PC-9 (cell line): ENCODE measurements at regions not wholly inside any gene's neighbourhood (a gene's known extent, or its start where the extent isn't known, plus 50 kb on each side); places are given as distances from the start of the nearest gene placed in this dataset.

ENCODE experiments used
- BruUV-seq: library from RNA; stranded (reverse); fragments of 400-500 nt; replicated peaks from 2 replicates; lab custom pipeline; 2021; lab: Mats Ljungman, UMichigan
- CTCF ChIA-PET: fragments of 300-600 bp; sonication (Branson Sonifier 250); formaldehyde crosslinking; loops from one replicate; lab custom pipeline; 2022; ENCODE audit warnings: antibody characterized with exemption; lab: Charles Lee
- POLR2A ChIA-PET: fragments of 300-600 bp; sonication (Branson Sonifier 250); formaldehyde crosslinking; loops from one replicate; lab custom pipeline; 2022; ENCODE audit warnings: antibody characterized with exemption; ENCODE audit not compliant: unreplicated experiment; lab: Charles Lee
- DNase-seq, 2 experiments: peaks; one replicate each; pipeline versions ENCODE4 v3.0.0 to v3.0.0-alpha.2; 2015 to 2022; ENCODE audit warnings: mixed read lengths in 1 of 2
- H2AFZ ChIP-seq: fragments of 200-600 bp; sonication (generic); 2 replicates; pipeline ENCODE4 v1.8.1; 2017; ENCODE audit warnings: antibody characterized with exemption
- H3F3A ChIP-seq: fragments of 200-600 bp; sonication (generic); 2 replicates; pipeline ENCODE4 v1.8.1; 2017; ENCODE audit warnings: antibody characterized with exemption, mild to moderate bottlenecking, low read depth; ENCODE audit not compliant: insufficient read depth
- H3K27ac ChIP-seq: fragments of 200-600 bp; sonication (generic); 2 replicates; pipeline ENCODE4 v1.6.1; 2016; ENCODE audit warnings: mixed run types
- H3K27me3 ChIP-seq: fragments of 200-600 bp; sonication (generic); 2 replicates; pipeline ENCODE4 v1.6.1; 2016; ENCODE audit warnings: low read depth, mixed run types; ENCODE audit not compliant: insufficient read depth
- H3K36me3 ChIP-seq: fragments of 200-600 bp; sonication (generic); 2 replicates; pipeline ENCODE4 v1.6.1; 2016; ENCODE audit warnings: low read depth, mixed run types
- H3K4me1 ChIP-seq: fragments of 200-600 bp; sonication (generic); replicated peaks from 2 replicates; pipeline ENCODE4 v1.6.1; 2016; ENCODE audit warnings: mixed run types; ENCODE audit not compliant: insufficient read depth
- H3K4me2 ChIP-seq: fragments of 200-600 bp; sonication (generic); 2 replicates; pipeline ENCODE4 v1.6.1; 2017; ENCODE audit warnings: mixed run types
- H3K4me3 ChIP-seq: fragments of 200-600 bp; sonication (generic); 2 replicates; pipeline ENCODE4 v1.6.1; 2016; ENCODE audit warnings: mixed run types
- H3K79me2 ChIP-seq: fragments of 200-600 bp; sonication (generic); 2 replicates; pipeline ENCODE4 v1.6.1; 2017; ENCODE audit warnings: low read depth, mixed run types
- H3K9me2 ChIP-seq: fragments of 200-600 bp; sonication (generic); 2 replicates; pipeline ENCODE4 v1.8.1; 2017; ENCODE audit warnings: mild to moderate bottlenecking; ENCODE audit not compliant: insufficient read depth
- H3K9me3 ChIP-seq: fragments of 200-600 bp; sonication (generic); 2 replicates; pipeline ENCODE4 v1.8.1; 2016; ENCODE audit warnings: low read depth; ENCODE audit not compliant: insufficient read depth
- H4K20me1 ChIP-seq: fragments of 200-600 bp; sonication (generic); 2 replicates; pipeline ENCODE4 v1.8.1; 2017; ENCODE audit not compliant: insufficient read depth
- EZH2 ChIP-seq: fragments of 200-600 bp; sonication (generic); IDR thresholded peaks from 2 replicates; pipeline ENCODE4 v1.8.0; 2017; ENCODE audit warnings: antibody characterized with exemption, low read depth
- intact Hi-C: fragments of 100-400 bp; cut with micrococcal nuclease; formaldehyde crosslinking; loops from one replicate; pipeline ENCODE4 v1.10.0; 2022; ENCODE audit not compliant: unreplicated experiment
- TF ChIP-seq, protein P1 (sequence below): fragments of 200-600 bp; sonication (generic); conservative IDR thresholded peaks from 2 replicates; pipeline ENCODE4 v1.6.1; 2017; ENCODE audit warnings: mixed run types, antibody characterized with exemption, mild to moderate bottlenecking, moderate library complexity

DNA sequence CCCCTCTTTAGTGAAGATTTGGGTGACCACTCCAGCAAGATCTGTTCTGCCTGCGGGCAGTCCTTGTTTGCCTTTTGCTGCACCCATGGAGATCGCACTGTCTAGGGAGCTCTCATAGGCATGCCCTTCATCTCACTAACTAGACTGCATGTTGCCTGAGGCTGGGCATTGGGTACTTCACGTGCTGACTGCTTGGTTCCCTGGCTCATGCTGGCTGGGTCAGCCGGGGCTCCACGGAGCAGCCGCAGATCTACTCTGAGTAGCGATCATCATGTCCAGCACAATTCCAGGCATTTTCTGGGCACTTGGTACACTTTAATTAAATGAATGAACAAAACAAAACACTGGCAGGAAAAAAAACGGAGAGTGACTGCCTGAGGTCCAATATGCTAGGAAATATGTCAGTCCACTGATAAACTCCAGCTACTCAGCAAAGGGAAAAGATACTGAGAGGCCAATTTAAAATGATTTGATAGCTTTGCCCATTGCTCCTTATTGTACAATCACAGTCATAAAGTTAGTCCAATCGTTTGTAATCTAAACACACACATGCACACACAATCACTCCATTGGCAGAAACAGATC lies 220.3 kb downstream of the C1D start:
- H3K9me2 ChIP-seq, result no peaks in the 10 kb centered on the region
- 0 out of 2 replicates have a peak, but pooled peaks cover 4% of the 10 kb centered on the region for H3K27me3 ChIP-seq
- no peak overlapping the region for H3K4me2 ChIP-seq
- no peak overlapping the region for H3K4me3 ChIP-seq
- H3K4me1 ChIP-seq, result peaks cover 7% of the 10 kb centered on the region; the same call in 1 of the 2 replicates
- H3K27ac ChIP-seq, result no peak overlapping the region
- DNase-seq, result no peak
- no peaks in the 10 kb centered on the region for H3K9me3 ChIP-seq
- H2AFZ ChIP-seq, result no peak overlapping the region
- H3F3A ChIP-seq, result no peaks in the 10 kb centered on the region
- intact Hi-C loops, result loop anchor here (5.0 kb wide), 1 partner anchor 1265 kb away; no protein-coding TSS in a partner anchor
- H4K20me1 ChIP-seq, result no peaks in the 10 kb centered on the region
- ChIA-PET POLR2A (no interaction called here), CTCF (no interaction called here)
- BruUV-seq, result no TSS peak
- TF ChIP-seq EZH2, result no peak
- TF ChIP-seq, protein P1, sequence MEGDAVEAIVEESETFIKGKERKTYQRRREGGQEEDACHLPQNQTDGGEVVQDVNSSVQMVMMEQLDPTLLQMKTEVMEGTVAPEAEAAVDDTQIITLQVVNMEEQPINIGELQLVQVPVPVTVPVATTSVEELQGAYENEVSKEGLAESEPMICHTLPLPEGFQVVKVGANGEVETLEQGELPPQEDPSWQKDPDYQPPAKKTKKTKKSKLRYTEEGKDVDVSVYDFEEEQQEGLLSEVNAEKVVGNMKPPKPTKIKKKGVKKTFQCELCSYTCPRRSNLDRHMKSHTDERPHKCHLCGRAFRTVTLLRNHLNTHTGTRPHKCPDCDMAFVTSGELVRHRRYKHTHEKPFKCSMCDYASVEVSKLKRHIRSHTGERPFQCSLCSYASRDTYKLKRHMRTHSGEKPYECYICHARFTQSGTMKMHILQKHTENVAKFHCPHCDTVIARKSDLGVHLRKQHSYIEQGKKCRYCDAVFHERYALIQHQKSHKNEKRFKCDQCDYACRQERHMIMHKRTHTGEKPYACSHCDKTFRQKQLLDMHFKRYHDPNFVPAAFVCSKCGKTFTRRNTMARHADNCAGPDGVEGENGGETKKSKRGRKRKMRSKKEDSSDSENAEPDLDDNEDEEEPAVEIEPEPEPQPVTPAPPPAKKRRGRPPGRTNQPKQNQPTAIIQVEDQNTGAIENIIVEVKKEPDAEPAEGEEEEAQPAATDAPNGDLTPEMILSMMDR, result no peak
- H3K36me3 ChIP-seq, result no peaks in the 10 kb centered on the region
- H3K79me2 ChIP-seq, result no peaks in the 10 kb centered on the region

DNA sequence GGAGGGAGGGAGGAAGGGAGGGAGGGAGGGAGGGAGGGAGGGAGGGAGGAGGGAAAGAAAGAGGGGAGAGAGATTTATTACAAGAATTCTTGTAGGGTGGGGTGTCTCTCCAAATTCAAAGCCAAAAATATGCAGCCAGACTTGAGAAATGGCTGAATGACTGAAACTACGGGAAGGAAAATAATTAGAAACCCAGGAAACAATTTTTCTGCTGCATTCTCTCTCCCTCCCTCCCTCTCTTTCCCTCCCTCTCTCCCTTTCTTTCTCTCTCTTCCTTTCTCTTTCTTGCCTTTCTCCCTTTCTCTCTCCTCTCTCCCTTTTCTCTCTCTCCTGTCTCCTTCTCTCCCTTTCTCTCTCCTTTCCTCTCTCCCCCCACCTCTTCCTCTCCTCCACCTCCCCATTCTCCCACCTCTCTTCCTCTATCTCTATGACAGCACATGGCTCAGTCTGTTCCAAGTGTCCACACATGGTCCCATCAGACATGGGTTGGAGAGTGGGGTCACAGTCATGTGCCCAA lies 218.7 kb downstream of the C1D start:
- ChIA-PET CTCF (interaction anchor here (0.7 kb wide), 1 partner anchor 1030 kb away, joined by 9 read pairs; no protein-coding TSS in a partner anchor), POLR2A (interaction anchor here (0.5 kb wide), 1 partner anchor 219 kb away, joined by 3 read pairs; the partner anchor contains the start of gene C1D)
- Histone ChIP-seq H4K20me1 (no peaks in the 10 kb centered on the region), H3K4me2 (no peak overlapping the region), H3F3A (no peaks in the 10 kb centered on the region), H3K4me3 (no peak overlapping the region), H3K9me2 (no peaks in the 10 kb centered on the region), H2AFZ (no peak overlapping the region), H3K4me1 (peaks cover 7% of the 10 kb centered on the region; the same call in 1 of the 2 replicates), H3K27me3 (0 out of 2 replicates have a peak, but pooled peaks cover 4% of the 10 kb centered on the region), H3K79me2 (no peaks in the 10 kb centered on the region), H3K9me3 (no peaks in the 10 kb centered on the region), H3K36me3 (no peaks in the 10 kb centered on the region), H3K27ac (no peak overlapping the region)
- BruUV-seq, result no TSS peak
- DNase-seq, result no peak
- intact Hi-C loops, result loop anchor here (5.0 kb wide), 1 partner anchor 1267 kb away; no protein-coding TSS in a partner anchor
- TF ChIP-seq, protein P1, result no peak
- no peak for TF ChIP-seq EZH2

DNA sequence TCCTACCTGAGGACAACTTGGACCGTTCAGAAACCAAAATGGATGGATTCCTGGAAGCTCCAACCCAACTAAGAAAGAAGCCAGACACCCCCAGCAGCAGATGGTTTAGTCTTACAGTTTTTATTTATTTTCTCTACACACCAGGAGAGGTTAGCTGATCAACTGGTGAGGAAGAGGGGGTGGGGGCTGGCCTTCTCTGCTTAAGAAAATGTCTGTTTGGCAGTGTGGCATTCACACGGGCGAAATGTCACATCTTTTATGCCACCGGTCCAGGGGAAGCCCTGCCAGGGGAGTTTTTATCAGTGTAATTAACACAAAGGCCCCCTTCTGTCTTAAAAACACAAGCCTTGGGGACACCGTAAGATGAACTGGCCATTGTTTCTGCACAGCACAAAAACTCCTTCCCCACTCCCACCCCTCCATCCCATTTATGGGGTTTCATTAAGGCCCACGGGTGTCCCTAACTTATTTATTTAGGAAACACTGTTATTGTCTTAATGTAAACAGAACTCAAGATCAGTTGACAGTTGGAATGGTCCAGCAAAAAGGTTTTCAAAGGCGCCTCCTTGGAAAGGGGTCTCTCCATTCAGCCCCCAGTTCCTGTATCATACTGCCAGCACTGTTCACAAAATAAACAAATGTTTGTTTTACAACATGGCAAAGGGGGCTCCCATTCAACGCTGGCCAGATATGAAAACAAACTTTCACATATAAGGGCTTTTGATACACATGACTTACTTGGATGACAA lies 217.0 kb downstream of the C1D start:
- Histone ChIP-seq H3K4me3 (peak overlapping the region; percentile 25; the same call in 1 of the 2 replicates), H3K9me2 (no peaks in the 10 kb centered on the region), H4K20me1 (no peaks in the 10 kb centered on the region), H3K4me2 (peak overlapping the region; percentile 73), H3K9me3 (no peaks in the 10 kb centered on the region), H3K79me2 (no peaks in the 10 kb centered on the region), H3K27ac (no peak overlapping the region), H3K4me1 (peaks cover 7% of the 10 kb centered on the region; the same call in 1 of the 2 replicates), H2AFZ (peak overlapping the region; percentile 76; the same call in 1 of the 2 replicates), H3K27me3 (0 out of 2 replicates have a peak, but pooled peaks cover 4% of the 10 kb centered on the region), H3K36me3 (no peaks in the 10 kb centered on the region), H3F3A (no peaks in the 10 kb centered on the region)
- POLR2A ChIA-PET, result no interaction called here
- CTCF ChIA-PET, result interaction anchor here (0.6 to 1.0 kb wide), 2 partner anchors 185 to 421 kb away, joined by 3 to 7 read pairs; no protein-coding TSS in a partner anchor
- TF ChIP-seq, protein P1, result no peak
- no peak for TF ChIP-seq EZH2
- intact Hi-C loops, result loop anchor here (2.0 kb wide), 1 partner anchor 185 kb away; no protein-coding TSS in a partner anchor
- BruUV-seq, result no TSS peak
- DNase-seq, result peak in 1 of 2 experiments; percentile 30
